NCI-H524 (cell line): ENCODE measurements at regions not wholly inside any gene's neighbourhood (a gene's known extent, or its start where the extent isn't known, plus 50 kb on each side); places are given as distances from the start of the nearest gene placed in this dataset.

ENCODE experiments used
- DNase-seq, 2 experiments: peaks; one replicate each; lab custom pipeline; 2025; lab: John Stamatoyannopoulos, UW

DNA sequence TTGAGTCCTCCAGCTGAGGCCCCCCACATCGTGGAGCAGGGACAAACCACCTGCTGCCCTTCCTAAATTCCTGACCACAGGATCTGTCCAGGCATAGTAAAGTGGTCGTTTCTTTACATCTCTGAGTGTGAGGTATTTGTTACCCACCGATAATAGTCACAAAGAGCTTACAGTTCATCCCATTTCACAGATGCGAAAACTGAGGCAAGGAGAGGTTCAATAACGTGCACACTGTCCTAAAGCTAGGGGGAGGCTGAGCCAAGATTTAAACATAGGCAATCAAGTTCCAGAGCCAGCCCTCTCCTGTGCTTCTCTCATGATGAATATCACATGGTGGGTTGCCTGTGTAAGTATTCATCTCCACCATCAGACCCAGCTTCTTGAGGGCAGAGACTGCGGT, 135.4 kb downstream of the CCT6B start:
- DNase-seq, result no peak

DNA sequence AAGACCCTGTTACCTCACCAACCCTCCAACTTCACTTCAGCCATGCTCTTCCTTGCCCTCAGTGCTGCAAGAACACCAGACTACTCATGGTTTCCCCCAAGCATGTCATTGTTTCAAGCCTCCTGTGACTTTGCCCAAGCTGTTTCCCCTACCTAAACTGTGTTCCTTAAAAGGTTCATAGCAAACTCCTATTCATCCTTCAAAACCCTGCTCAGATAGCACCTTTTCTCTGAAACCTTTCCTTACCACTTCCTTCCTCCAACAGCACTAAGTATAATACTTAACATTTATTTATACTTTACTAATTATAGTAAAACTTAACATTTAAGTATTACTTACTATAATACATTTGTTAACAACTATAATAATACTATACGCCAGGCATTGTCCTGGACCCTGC, 136.2 kb downstream of the CCT6B start:
- no peak for DNase-seq

- no peak for DNase-seq
Measured at GRCh38 chr17:34823023-34823422, 138.2 kb downstream of the CCT6B start.

DNA sequence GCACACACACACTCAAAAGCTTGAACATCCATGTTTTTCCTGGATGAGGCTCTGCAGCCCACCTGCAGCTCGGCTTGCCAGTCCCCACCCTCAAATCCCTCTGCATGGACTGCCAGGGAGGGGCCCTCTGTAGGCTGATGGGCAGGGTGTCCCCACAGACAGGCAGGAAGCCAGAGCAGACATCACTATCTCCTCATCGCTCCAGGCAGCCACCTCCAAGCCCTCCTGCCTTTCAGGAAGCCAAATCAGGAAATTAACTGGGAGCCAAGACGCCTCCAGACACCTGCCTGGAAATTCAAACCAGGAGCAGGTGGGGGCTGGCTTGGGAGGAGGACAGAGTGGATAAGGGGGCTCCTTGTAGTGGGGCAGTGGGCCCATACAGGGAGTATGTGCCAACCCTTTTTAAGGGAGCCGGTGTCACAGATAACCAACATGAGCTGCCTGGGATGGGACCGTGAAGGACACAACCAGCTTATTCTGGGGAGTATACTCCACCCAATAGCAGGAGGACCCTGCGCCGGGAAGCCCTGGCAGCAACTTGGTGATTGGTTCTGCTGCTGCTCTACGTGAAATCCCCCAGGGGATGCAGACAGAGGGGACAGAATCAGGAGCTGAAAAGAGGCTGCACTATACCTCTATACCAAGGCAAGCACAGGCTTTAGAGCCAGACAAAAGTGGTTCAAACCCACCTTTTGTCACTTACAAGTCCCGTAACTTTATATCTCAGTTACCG, 139.1 kb downstream of the CCT6B start:
- DNase-seq, result no peak

GRCh38 chr17:34820922-34821321, 140.3 kb downstream of the CCT6B start:
- DNase-seq, result no peak

DNA sequence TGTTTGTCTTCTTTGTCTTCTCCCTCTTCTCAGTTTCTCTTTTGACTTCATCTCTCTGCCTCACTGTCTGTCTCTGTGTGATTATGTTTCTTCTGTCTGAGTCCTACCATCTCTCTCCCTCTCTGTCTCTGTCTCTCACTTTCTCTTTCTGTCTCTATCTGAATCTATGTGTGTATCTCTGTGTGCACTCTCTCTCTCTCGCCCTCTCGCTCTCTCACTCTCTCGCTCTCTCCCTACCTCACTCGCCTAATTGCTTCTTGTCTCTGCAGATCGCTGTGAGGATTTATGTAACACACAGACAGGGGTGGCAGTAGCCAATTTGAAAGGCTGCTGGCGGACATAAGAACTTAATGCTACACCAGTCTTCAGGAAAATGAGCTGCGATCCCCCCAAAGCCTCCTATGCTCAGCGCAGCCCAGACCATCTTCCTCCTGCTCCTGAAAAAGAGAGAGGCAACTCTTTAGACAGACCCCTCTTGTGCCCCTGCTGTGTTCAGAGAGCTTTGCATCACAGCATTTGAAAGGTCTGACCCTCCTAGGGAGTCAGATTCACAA, 140.9 kb downstream of the CCT6B start:
- no peak for DNase-seq

DNA sequence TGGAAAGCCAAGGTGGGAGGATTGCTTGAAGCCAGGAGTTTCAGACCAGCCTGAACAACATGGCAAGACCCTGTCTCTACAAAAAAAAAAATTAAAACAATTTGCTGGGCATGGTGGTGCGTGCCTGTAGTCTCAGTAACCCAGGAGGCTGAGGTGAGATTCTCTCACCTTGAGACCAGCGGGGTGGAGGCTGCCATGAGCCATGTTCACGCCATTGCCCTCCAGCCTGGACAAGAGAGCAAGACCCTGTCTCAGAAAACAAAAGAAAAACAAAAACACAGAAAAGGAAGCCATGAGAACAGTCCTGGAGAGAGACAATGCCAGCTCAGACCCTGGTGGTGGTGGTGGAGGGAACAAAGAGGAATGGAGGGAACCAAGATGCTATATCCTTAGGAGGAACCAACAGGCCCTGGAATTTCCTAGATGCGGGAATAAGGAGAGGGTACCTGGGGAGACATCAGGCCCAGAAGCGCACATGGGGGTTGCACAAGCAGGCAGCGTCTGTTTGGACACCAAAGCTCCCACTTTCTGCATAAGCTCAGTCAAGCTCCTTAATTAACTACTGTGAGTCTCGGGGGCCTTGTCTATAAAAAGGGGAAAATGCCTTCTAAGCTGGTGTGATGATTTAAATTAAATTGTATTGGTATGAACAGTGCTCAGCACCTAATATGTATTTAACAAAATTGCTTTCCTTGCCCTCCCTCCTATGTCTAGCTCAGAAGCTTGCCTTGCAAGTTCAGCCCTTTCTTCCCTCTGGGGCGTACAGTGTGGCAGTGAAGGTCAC, 143.8 kb downstream of the CCT6B start:
- no peak for DNase-seq

DNA sequence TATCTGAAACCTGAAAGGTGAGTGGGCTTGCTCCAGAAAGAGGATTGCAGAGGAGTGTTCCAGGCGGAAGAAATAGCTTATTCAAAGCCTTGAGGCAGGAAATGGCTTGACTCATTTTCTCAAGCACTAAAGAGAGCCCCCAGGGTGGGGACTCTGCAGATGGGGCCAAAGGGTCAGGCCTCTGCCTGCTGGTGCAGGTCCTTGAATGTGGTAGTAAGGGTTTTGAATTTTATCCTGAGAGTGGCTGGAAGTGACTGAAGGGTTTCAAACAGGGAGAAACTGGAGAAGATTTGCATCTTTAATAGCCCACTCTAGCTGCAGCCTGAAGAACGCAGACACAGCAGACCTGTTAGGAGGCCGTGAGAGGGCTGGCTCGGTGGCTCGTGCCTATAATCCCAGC, 144.4 kb downstream of the CCT6B start:
- DNase-seq, result peak; percentile 35 to 79

GRCh38 chr17:34813290-34813689, 148.0 kb downstream of the CCT6B start:
- DNase-seq, result no peak

DNA sequence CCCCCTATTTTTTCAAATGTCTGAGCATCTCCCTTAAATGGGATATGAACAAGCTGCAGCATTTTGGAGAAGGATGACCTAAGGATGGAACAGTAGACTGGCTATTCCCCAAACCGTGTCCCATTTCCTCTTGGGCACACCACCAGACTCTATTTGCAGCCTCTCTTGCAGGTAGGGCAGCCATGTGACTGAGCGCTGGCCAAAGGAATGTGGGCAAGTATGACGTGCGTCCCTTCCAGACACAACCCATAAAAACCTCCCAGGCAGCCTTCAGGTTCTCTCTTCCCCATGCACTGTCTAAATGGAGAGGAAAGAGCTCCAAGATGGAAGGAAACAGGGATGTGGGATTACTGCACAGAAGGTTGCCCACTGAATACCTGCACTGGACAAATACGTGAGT, 149.7 kb downstream of the CCT6B start:
- DNase-seq, result no peak

GRCh38 chr17:34800661-34801060, 160.6 kb downstream of the CCT6B start:
- peak in 1 of 2 experiments; percentile 5 for DNase-seq

- no peak for DNase-seq
Measured at GRCh38 chr17:34799751-34800150, 161.5 kb downstream of the CCT6B start.

GRCh38 chr17:34798581-34798980, 162.7 kb downstream of the CCT6B start:
- DNase-seq, result no peak

- DNase-seq, result no peak
Measured at GRCh38 chr17:34797720-34798119, 163.5 kb downstream of the CCT6B start.

GRCh38 chr17:34793231-34793908, 167.9 kb downstream of the CCT6B start:
- peak; percentile 79 to 88 for DNase-seq

GRCh38 chr17:34788696-34789095, 172.6 kb downstream of the CCT6B start:
- DNase-seq, result no peak

DNA sequence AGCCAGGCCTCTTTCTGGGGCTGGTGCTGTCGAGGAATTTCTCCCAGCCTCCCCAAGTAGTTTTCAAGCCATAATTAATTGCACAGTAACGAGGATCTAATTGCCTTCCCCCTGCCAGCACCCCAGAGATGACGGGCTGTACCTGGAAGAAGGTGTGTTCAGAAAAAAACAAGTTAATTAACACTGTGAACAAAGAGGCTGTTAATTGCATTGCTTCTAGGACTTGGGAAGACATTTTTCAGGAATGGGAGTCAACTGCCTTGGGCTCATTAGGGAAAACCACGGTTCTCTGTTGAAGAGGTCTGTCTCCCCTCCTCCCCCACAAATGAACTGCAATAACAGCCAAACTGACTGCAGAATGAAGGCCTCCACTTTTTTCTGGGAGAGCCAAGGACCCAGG, 176.7 kb downstream of the CCT6B start:
- DNase-seq, result no peak

- DNase-seq, result no peak
Measured at GRCh38 chr17:34782271-34782670, 179.0 kb downstream of the CCT6B start.

DNA sequence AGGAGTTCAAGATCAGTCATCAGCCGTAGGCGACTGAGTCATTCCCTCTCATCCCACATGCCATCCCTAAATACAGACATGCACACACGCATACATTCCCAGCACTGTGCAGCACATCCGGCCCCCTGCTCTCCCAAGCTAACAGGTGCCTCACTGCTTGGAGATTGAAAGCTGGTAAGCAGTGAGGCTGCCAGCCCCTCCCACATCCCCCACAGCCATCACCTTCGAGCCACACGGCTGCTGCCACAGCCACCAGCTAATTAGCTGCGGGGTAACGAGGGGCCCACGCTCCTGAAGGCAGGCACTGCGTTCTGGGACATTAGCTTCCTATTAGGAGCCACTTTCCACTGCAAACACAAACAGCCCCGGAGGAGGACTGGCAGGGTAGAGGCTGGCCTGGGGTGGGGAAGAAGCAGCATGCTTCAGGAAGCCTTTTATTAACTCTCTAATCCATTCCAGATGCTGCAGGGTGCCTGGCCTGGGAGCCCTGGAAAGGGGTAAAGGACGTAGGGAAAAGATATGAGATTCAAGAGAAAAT, 179.6 kb downstream of the CCT6B start:
- peak in 1 of 2 experiments; percentile 9 for DNase-seq

DNA sequence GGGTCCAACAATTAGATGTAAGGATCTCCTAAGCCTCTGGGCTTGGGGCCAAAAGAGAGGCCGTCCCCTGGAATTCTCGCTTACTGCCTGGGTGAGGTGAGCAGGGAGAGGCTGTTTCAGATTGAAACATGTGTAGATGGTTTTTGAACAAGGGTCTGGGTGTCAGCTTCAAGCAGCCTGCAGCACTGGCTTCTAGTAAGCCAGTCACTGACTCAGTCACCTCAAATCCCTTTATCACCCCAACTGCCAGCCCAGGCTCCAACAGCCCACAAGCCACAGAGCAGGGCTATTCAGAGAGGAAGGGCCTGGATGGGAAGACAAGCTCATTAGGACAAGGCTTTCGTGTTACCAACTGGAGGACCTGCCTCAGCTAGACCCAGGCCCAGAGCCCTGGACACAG, 180.2 kb downstream of the CCT6B start:
- no peak for DNase-seq

GRCh38 chr17:34780438-34780837, 180.8 kb downstream of the CCT6B start:
- no peak for DNase-seq
